NCI-H510A treated with DMSO at 0.1 percent for 48 hours (cell line): ENCODE measurements at regions not wholly inside any gene's neighbourhood (a gene's known extent, or its start where the extent isn't known, plus 50 kb on each side); places are given as distances from the start of the nearest gene placed in this dataset.
A peak's percentile ranks its signal among the peaks of the same experiment; 100 is the strongest.
"Not testable (repeated sequence)": the region's sequence is repeated elsewhere in the genome, so short reads cannot be mapped to it uniquely, and the experiment has no call there.

Experiments used
- DNase-seq: peaks from one replicate; lab custom pipeline; 2025; lab: John Stamatoyannopoulos, UW

DNA sequence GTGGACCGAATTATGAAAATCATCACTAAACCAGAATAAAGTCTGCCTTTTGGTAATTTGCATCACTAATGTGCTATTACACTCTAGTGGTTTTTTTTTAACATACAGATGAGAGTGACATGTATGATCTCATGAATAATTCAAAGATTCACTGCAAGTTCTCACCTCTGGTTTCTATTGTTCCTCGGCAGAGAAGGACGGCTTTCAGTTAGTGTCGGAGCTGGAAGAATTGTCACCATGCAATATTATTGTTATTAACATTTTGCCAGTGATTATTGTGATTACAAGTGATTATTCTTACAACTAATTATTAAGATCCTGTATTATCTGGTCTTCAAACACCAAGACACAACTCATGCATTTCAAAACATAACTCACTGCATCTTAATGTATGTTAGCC is 366.6 kb upstream of the RPS23 start:
- no peak for DNase-seq

- no peak for DNase-seq
Measured at GRCh38 chr5:82644229-82644628, 366.1 kb upstream of the RPS23 start.

GRCh38 chr5:82642313-82642712 is 364.2 kb upstream of the RPS23 start:
- DNase-seq, result no peak

GRCh38 chr5:82641331-82642003 is 363.3 kb upstream of the RPS23 start:
- peak; percentile 79 for DNase-seq

- DNase-seq, result no peak
Measured at GRCh38 chr5:82640916-82641315, 362.8 kb upstream of the RPS23 start.

DNA sequence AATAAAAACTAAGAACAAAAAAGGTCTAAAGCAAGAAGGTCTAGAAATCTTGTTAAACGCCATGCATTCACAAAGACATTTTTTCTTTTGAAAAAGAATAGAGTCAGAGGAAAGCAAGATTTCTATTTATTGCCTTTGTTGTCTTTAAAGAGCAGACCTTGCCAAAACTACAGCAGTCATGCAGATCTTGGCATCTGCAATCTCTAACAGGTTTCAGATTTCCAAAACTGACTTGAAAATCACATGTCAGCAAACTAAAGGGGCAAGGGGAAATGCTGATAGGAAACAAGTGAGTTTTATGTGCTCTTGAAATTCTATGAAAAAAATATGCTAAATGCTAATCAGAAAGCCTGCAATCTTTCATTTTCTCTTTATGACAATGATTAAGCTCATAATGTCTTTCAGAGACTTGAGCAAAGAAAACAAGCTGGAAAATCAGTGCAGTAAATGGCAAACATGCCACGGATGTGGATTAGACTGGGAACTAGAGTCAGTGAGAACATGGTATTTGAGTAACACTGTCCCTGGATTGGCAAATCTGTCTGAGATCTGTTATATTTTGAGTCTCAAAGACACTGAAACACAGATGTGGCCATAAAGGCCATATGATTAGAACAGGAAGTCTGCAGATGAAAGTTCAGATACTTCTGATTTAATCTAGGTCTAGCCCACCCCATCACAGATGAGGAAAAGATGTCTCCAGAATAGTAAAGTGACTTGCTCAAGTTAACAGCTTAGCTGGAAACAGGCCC is 361.4 kb upstream of the RPS23 start:
- DNase-seq, result no peak

DNA sequence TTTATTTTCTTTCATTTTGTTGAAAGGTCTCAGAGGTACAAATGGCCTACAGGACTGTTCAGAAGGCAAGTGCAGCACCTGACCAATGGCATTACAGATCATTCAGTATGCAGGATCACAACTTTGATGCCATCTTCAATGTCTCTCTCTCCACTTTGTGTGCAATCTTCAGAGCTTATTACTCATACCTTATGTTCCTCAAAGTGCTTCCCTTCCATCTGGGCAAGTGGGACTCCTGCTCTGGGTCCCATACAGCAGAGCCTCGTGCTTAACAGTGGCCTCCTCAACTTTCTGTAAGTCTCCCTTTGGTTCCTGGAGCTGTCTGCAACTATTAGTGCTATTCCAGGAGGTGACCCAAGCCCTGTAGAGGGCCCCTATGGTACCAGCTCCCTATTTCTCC is 358.4 kb upstream of the RPS23 start:
- no peak for DNase-seq

DNA sequence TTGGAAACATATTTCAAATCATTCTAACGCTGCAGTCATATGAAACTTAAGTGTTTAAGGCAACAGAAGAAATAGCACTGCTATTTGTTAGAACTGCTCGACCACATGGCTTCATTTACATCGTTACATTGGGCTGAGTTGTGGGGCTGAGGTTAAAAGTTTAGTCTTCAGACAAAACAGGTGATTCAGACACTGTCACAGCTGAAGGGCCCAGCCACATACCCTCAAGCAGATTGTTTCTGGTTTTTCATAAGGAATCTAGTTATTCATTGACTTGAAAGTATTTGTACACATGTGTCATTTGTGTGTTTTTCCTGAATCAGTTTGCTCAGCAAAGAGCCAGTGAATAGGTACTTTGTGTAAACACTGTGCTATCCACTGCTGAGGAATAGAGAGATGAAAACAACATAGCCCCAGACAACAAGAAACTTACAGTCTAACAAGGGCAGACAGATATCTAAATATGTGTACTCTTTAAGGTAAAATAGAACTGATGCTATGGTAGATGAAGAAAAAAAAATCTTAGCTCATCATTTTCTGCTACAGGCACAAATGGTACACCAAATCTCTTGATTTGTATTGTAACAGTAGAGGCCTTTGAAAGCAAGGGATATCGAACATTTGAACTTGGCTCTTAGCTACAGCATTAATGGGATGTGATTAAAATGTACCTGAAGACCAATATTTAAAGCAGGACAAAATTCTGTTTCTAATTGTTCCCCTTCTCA is 357.6 kb upstream of the RPS23 start:
- DNase-seq, result peak; percentile 38

DNA sequence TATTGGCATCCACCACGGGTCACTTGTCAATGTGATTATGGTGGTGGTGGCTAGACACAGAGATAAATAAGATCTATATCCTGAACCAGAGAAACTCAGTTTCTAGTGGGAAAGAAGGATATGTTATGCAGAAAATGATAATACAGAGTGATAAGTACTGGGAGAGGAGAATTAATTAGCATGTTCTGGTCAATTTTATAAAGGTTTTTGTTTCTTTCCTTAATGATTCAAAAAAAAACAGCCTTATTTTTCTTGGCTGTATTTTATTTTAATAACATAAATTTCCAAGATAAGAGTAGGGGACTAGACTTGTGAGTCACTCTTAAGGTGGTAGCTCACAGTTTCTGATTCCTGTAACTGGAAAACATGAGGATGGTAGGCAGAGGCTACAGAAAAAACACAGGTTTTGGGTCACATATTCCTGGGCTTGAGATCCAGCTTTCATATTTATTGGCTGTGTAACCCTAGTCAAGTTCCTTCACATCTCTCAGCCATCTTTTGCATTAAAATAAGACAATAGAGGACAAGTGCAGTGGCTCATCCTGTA is 350.3 kb upstream of the RPS23 start:
- no peak for DNase-seq

GRCh38 chr5:82626905-82627591 is 348.9 kb upstream of the RPS23 start:
- DNase-seq, result not testable (repeated sequence)

GRCh38 chr5:82626012-82626411 is 347.9 kb upstream of the RPS23 start:
- not testable (repeated sequence) for DNase-seq

- DNase-seq, result no peak
Measured at GRCh38 chr5:82624062-82624461, 345.9 kb upstream of the RPS23 start.

GRCh38 chr5:82622711-82623514 is 344.8 kb upstream of the RPS23 start:
- DNase-seq, result no peak

DNA sequence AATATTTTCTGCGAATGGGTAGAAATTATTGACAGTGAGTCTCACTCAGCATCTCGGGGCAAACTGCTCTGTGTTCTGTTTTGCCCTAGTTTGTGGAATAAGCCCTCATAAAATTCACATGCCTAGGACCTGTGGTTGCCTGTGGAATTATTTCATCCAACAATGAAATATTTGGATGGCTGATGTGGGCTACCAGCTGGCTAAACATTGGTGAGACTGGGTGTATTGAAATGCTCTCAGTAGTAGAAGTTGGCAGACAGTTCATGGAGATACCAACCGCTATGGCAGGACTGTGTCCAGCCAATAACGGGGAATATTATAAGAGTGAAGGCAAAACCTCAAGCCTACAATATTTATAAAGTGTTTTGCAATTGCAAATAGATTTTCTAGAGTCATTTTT is 344.1 kb upstream of the RPS23 start:
- no peak for DNase-seq

- no peak for DNase-seq
Measured at GRCh38 chr5:82620957-82621600, 342.9 kb upstream of the RPS23 start.

- no peak for DNase-seq
Measured at GRCh38 chr5:82619097-82619496, 340.9 kb upstream of the RPS23 start.

DNA sequence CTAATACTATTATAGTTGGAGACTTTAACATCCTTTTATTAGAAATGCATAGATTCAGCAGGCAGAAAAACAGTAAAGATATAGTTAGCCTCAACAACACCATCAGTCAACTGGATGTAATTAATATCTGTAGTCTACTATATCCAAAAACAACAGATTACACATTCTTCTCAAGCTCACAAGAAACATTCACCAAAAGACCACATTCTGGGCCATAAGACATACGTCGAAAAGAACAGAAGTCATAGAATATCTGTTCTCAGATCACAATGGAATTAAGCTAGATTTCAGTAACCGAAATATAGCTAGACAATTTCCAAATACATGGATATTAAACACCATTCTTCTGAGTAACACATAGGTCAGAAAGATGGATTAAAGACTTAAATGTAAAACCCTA is 336.6 kb upstream of the RPS23 start:
- DNase-seq, result no peak

GRCh38 chr5:82613891-82614290 is 335.7 kb upstream of the RPS23 start:
- no peak for DNase-seq

DNA sequence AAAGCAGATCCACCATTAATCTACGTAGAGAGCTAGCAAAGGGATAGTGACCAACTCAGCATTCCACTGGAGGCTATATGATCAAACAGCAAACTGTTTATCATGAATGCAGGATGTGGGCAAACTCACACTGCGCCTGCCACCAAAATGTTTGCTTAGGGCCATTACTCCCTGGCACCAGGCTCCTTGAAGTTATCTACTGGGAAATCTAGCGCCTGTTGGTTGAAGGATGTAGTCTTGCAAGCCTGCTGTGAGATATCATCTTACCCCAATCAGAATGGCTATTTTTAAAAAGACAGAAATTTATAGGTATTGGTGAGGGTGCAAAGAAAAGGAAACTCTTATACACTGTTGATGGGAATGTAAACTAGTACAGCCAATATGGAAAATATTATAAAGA is 332.5 kb upstream of the RPS23 start:
- no peak for DNase-seq

- DNase-seq, result no peak
Measured at GRCh38 chr5:82605441-82605973, 327.4 kb upstream of the RPS23 start.
